ENCODE measurements at regions not wholly inside any gene's neighbourhood (a gene's known extent, or its start where the extent isn't known, plus 50 kb on each side); places are given as distances from the start of the nearest gene placed in this dataset.

DNA sequence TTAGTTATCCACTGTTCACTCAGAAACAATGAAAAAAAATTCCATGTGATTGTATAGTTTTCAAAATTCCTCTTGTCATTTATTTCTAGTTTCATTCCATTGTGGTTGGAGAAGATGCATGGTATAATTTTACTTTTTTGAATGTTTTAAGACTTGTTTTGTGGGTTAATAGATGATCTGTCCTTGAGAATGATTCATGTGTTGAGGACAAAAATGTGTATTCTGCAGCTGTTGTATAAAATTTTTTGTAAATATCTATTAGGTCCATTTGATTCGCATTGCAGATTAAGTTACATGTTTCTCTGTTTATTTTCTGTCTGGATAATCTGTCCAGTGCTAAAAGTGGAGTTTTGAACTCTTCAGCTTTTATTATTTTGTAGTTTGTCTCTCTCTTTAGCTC lies 65.4 kb downstream of the RTL3 start:
- no peak overlapping the region for H3K4me3 ChIP-seq (ENCODE audit: control insufficient read depth in 2 of 3, extremely low read depth in 1 of 3, insufficient read depth in 2 of 3, low read depth in 1 of 3, low read length in 3 of 3)
- H3K27ac ChIP-seq (ENCODE audit: control insufficient read depth, insufficient read depth, low read length): no peak overlapping the region
- H3K9ac ChIP-seq (ENCODE audit: control insufficient read depth, extremely low read depth, insufficient read depth, low read length): no peak overlapping the region
- H3K36me3 ChIP-seq (ENCODE audit: control insufficient read depth in 2 of 2, extremely low read depth in 1 of 2, insufficient read depth in 2 of 2, low read length in 2 of 2): no peaks in the 10 kb centered on the region
- no peak overlapping the region for H3K4me2 ChIP-seq (ENCODE audit: control insufficient read depth, extremely low read depth, insufficient read depth, low read depth, low read length)
- no peaks in the 10 kb centered on the region for H3K4me1 ChIP-seq (ENCODE audit: control insufficient read depth, extremely low read depth, insufficient read depth, low read length)
- DNase-seq (ENCODE audit: low read depth, low spot score): no peak
- H3K9me1 ChIP-seq (ENCODE audit: control insufficient read depth, extremely low read depth, insufficient read depth, low read length): no peaks in the 10 kb centered on the region
- FAIRE-seq: no peak
- TF ChIP-seq EZH2 (IDR thresholded peaks at IDR 0.05; ENCODE audit: low read length) (no peak), CTCF (optimal IDR thresholded peaks at IDR 0.05 in 1 of 3, IDR thresholded peaks at IDR 0.05 in 1 of 3, conservative IDR thresholded peaks at IDR 0.05 in 1 of 3; ENCODE audit: extremely low read depth in 1 of 3, insufficient read depth in 2 of 3, low read length in 3 of 3) (no peak)
- no peaks in the 10 kb centered on the region for H3K79me2 ChIP-seq (ENCODE audit: control insufficient read depth, insufficient read depth, low read length)
- no peak overlapping the region for H2AFZ ChIP-seq (ENCODE audit: control insufficient read depth, low read length)
- H3K9me3 ChIP-seq (ENCODE audit: control insufficient read depth, low read depth, low read length): no peaks in the 10 kb centered on the region
- no peaks in the 10 kb centered on the region for H4K20me1 ChIP-seq (ENCODE audit: control insufficient read depth, extremely low read depth, insufficient read depth, low read length)
- H3K27me3 ChIP-seq (ENCODE audit: control insufficient read depth, extremely low read depth, insufficient read depth, low read length): no peaks in the 10 kb centered on the region
- dilution Hi-C loops (cut with MboI; ENCODE audit: extremely low pct_ligation_motif_present, low sequenced_read_pairs): no loop called here

DNA sequence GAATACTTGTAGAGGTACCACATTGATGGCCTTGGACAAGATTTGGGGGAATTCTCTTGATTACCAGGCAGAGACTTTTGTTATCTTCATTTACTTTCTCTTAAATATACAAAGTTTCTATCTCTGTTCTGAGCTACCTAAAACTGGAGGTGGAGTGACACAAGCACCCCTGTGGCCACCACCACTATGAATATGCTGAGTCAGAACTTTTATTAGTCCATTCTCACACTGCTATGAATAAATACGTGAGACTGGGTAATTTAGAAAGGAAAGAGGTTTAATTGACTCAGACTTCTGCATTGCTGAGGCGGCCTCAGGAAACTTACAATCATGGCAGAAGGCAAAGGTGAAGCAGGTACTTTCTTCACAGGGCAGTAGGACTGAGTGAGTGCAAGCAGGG lies 67.1 kb downstream of the RTL3 start:
- H3K27me3 ChIP-seq (ENCODE audit: control insufficient read depth, extremely low read depth, insufficient read depth, low read length): no peaks in the 10 kb centered on the region
- no peak overlapping the region for H3K27ac ChIP-seq (ENCODE audit: control insufficient read depth, insufficient read depth, low read length)
- no peak for DNase-seq (ENCODE audit: low read depth, low spot score)
- dilution Hi-C loops (cut with MboI; ENCODE audit: extremely low pct_ligation_motif_present, low sequenced_read_pairs): no loop called here
- H4K20me1 ChIP-seq (ENCODE audit: control insufficient read depth, extremely low read depth, insufficient read depth, low read length): no peaks in the 10 kb centered on the region
- no peaks in the 10 kb centered on the region for H3K79me2 ChIP-seq (ENCODE audit: control insufficient read depth, insufficient read depth, low read length)
- H3K9me3 ChIP-seq (ENCODE audit: control insufficient read depth, low read depth, low read length): no peaks in the 10 kb centered on the region
- H3K9me1 ChIP-seq (ENCODE audit: control insufficient read depth, extremely low read depth, insufficient read depth, low read length): no peaks in the 10 kb centered on the region
- H3K4me1 ChIP-seq (ENCODE audit: control insufficient read depth, extremely low read depth, insufficient read depth, low read length): no peaks in the 10 kb centered on the region
- TF ChIP-seq CTCF (optimal IDR thresholded peaks at IDR 0.05 in 1 of 3, IDR thresholded peaks at IDR 0.05 in 1 of 3, conservative IDR thresholded peaks at IDR 0.05 in 1 of 3; ENCODE audit: extremely low read depth in 1 of 3, insufficient read depth in 2 of 3, low read length in 3 of 3) (no peak), EZH2 (IDR thresholded peaks at IDR 0.05; ENCODE audit: low read length) (no peak)
- no peaks in the 10 kb centered on the region for H3K36me3 ChIP-seq (ENCODE audit: control insufficient read depth in 2 of 2, extremely low read depth in 1 of 2, insufficient read depth in 2 of 2, low read length in 2 of 2)
- no peak overlapping the region for H3K4me3 ChIP-seq (ENCODE audit: control insufficient read depth in 2 of 3, extremely low read depth in 1 of 3, insufficient read depth in 2 of 3, low read depth in 1 of 3, low read length in 3 of 3)
- no peak overlapping the region for H3K9ac ChIP-seq (ENCODE audit: control insufficient read depth, extremely low read depth, insufficient read depth, low read length)
- no peak for FAIRE-seq
- H2AFZ ChIP-seq (ENCODE audit: control insufficient read depth, low read length): no peak overlapping the region
- no peak overlapping the region for H3K4me2 ChIP-seq (ENCODE audit: control insufficient read depth, extremely low read depth, insufficient read depth, low read depth, low read length)

Data from keratinocyte (primary cell).